ENCODE measurements at regions not wholly inside any gene's neighbourhood (a gene's known extent, or its start where the extent isn't known, plus 50 kb on each side); places are given as distances from the start of the nearest gene placed in this dataset.

- Histone ChIP-seq H2BK15ac (ENCODE audit: low read length) (no peak overlapping the region), H2AFZ (ENCODE audit: low read length) (no peak overlapping the region), H3K36me3 (ENCODE audit: control insufficient read depth in 2 of 4, insufficient read depth in 4 of 4, low read length in 3 of 4) (no peaks in the 10 kb centered on the region), H2BK12ac (ENCODE audit: low read depth, low read length) (no peak overlapping the region), H3K18ac (ENCODE audit: extremely low read depth, low read length) (no peak overlapping the region), H3K4me2 (ENCODE audit: insufficient read depth in 1 of 2, low read depth in 2 of 2, low read length in 2 of 2) (no peak overlapping the region), H3K27ac (ENCODE audit: low read depth, low read length) (no peak overlapping the region), H3K4ac (replicated peaks; ENCODE audit: insufficient read length, low read depth, low read length) (no peak overlapping the region), H4K5ac (ENCODE audit: insufficient read length, low read depth, low read length) (no peak overlapping the region), H3K14ac (ENCODE audit: insufficient read length) (no peak overlapping the region), H2BK20ac (ENCODE audit: low read length) (no peak overlapping the region), H2BK5ac (ENCODE audit: low read depth, low read length) (no peak overlapping the region), H3K4me3 (ENCODE audit: extremely low read depth in 1 of 4, insufficient read depth in 2 of 4, low read depth in 3 of 4, low read length in 4 of 4) (no peak overlapping the region), H3K79me1 (ENCODE audit: low read depth, low read length) (no peaks in the 10 kb centered on the region), H2BK120ac (replicated peaks; ENCODE audit: low read depth, low read length) (no peak overlapping the region), H3K9ac (replicated peaks in 1 of 4; ENCODE audit: extremely low read depth in 1 of 4, low read depth in 3 of 4, low read length in 3 of 4) (no peak overlapping the region), H3K23ac (ENCODE audit: insufficient read length) (no peak overlapping the region), H3K56ac (replicated peaks; ENCODE audit: insufficient read length, low read depth, low read length) (no peak overlapping the region), H4K8ac (ENCODE audit: extremely low read depth, insufficient read depth, low read length) (no peak overlapping the region), H3K4me1 (replicated peaks in 1 of 4; ENCODE audit: control insufficient read depth in 3 of 4, insufficient read depth in 4 of 4, low read length in 3 of 4) (no peaks in the 10 kb centered on the region), H3K23me2 (ENCODE audit: low read depth, low read length) (no peaks in the 10 kb centered on the region), H2AK5ac (ENCODE audit: low read depth, low read length) (no peak overlapping the region), H3K9me3 (ENCODE audit: insufficient read depth in 2 of 2, low read depth in 1 of 2, low read length in 1 of 2) (no peaks in the 10 kb centered on the region), H4K91ac (replicated peaks; ENCODE audit: insufficient read length, low read length) (no peak overlapping the region), H3K27me3 (replicated peaks in 1 of 4; ENCODE audit: control insufficient read depth in 3 of 4, extremely low read depth in 1 of 4, insufficient read depth in 3 of 4, low read length in 3 of 4) (no peaks in the 10 kb centered on the region), H3K79me2 (ENCODE audit: control insufficient read depth in 1 of 2, insufficient read depth in 2 of 2, low read length in 2 of 2) (no peaks in the 10 kb centered on the region), H4K20me1 (replicated peaks in 1 of 2; ENCODE audit: control insufficient read depth in 1 of 2, insufficient read depth in 2 of 2, low read length in 2 of 2) (no peaks in the 10 kb centered on the region)
- ChIA-PET POLR2A (ENCODE audit: partially characterized antibody) (no interaction called here), CTCF (ENCODE audit: partially characterized antibody) (interaction anchor here (0.6 to 1.3 kb wide), 2 partner anchors 153 to 509 kb away, joined by 3 read pairs; no protein-coding TSS in a partner anchor)
- WGBS, 2 experiments (ENCODE audit: extremely low coverage in 1 of 2, insufficient coverage in 1 of 2, insufficient read length in 1 of 2, insufficient replicate concordance in 2 of 2, low coverage in 1 of 2, low lambda C conversion rate in 2 of 2, missing lambda C conversion rate in 1 of 2), result 89% methylated on average over 1 of the region's 1 CpG; no CpG with 5 or more reads in 1 of the 2 experiments
- TF ChIP-seq CBX5 (IDR thresholded peaks at IDR 0.05; ENCODE audit: low read depth, low read length), result no peak
- TF ChIP-seq KDM5A (IDR thresholded peaks at IDR 0.05; ENCODE audit: low read length), result no peak
- no peak for TF ChIP-seq BCL11A (IDR thresholded peaks at IDR 0.05; ENCODE audit: low read depth in 2 of 2, low read length in 2 of 2)
- no peak for TF ChIP-seq EGR1 (IDR thresholded peaks at IDR 0.05; ENCODE audit: borderline replicate concordance, low read depth, low read length)
- no peak for TF ChIP-seq HDAC6 (IDR thresholded peaks at IDR 0.05; ENCODE audit: low read depth, low read length)
- TF ChIP-seq TCF12 (IDR thresholded peaks at IDR 0.05; ENCODE audit: low read depth, low read length), result no peak
- TF ChIP-seq TAF7 (optimal IDR thresholded peaks at IDR 0.05; ENCODE audit: borderline replicate concordance, low read depth, low read length), result no peak
- no peak for TF ChIP-seq GABPA (IDR thresholded peaks at IDR 0.05; ENCODE audit: borderline replicate concordance, insufficient read depth, low read length)
- TF ChIP-seq SP1 (IDR thresholded peaks at IDR 0.05; ENCODE audit: low read depth, low read length), result no peak
- no peak for TF ChIP-seq NANOG (IDR thresholded peaks at IDR 0.05; ENCODE audit: insufficient read depth, low read depth, low read length, poor library complexity, severe bottlenecking)
- no peak for TF ChIP-seq NRF1 (IDR thresholded peaks at IDR 0.05; ENCODE audit: low read depth, low read length)
- TF ChIP-seq SP2 (IDR thresholded peaks at IDR 0.05; ENCODE audit: low read length), result no peak
- FAIRE-seq (no peak), DNase-seq (ENCODE audit: low read depth in 1 of 2, low spot score in 2 of 2) (no peak)
These were observed 93.7 kb upstream of the BOC start for GRCh38 chr3:113117511-113118234.
